ENCODE measurements at regions not wholly inside any gene's neighbourhood (a gene's known extent, or its start where the extent isn't known, plus 50 kb on each side); places are given as distances from the start of the nearest gene placed in this dataset.

DNA sequence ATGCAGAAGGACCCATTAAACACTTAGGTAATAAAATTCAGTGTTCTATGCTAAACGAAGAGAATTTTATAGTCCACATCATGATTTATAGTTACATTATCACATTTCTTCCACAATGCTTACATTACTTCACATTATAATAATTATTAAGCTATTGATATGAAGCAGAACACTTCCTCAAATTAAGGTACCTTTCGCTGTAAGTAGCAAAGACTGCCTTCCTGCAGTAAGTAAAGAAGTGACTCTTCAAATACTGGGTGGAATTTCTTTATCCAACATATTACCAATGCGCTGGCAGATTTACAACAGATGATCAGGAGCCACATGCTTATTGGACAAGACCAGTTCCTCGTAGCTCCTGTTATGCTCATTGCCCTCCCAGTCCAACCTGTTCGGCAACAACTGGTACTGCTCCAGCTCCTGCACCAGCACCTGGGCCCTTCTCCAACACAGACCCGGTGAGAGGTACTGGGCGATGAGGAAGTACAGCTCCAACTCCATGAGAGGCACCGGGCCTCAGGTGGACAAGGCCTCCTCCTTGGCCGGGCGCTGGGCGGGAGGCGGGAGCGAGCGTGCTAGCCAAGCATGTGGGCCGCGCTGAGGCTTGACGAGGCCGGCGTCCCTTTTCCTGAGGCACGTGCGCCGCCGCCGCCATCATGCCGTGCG lies 210.7 kb upstream of the ATP2B1 start:
- no peak for DNase-seq (ENCODE audit: low read depth in 4 of 4, low spot score in 3 of 4)

DNA sequence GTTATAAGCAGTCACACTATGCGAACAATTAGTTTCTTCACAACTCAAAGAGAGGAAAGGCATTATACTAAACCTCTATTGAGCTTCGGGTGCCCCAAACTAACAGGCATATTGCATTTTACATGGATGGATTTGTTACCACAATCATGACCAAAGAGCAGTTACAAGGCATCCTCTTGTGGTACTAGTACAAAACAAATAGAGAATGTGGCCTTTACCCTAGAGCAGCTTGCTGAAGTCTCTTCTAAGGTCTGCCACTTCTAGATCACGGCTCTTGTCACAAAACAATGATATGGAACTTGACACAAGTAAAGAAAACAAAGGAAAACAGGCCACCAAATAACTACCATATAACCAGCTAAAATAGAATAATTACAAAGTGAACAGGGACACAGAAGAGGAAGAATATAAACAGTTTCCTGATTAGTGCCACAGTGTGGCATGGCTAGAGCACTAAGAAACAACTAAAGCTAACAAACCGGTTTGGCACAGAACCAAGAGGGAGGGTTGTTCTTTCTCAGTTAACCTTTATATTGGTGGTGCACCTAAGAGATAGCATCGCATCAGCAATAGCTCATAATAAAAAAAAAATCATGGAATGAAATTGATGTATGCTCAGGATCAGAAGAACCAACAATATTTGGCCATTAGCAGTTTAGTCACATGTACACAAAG lies 209.7 kb upstream of the ATP2B1 start:
- DNase-seq (ENCODE audit: low read depth in 4 of 4, low spot score in 3 of 4): no peak

DNA sequence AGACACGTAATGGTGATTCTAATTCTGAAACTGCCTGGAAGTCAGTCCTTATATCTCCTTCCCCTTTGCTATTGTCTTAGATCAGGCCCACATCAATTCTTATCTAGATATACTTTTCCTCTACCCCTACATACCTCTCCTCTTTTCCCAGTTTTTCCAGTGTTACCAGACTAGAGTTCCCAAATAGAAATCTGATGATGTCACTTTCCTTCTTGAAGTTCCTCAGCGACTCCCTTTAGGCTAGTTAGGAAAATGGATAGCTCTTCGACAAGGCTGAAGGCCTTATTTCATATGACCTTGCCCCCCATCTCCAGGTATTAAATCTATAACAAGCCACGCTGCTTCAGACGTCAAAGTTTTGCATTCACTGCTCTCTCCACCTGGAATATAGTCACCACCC lies 201.1 kb upstream of the ATP2B1 start:
- DNase-seq (ENCODE audit: low read depth in 4 of 4, low spot score in 3 of 4): no peak

DNA sequence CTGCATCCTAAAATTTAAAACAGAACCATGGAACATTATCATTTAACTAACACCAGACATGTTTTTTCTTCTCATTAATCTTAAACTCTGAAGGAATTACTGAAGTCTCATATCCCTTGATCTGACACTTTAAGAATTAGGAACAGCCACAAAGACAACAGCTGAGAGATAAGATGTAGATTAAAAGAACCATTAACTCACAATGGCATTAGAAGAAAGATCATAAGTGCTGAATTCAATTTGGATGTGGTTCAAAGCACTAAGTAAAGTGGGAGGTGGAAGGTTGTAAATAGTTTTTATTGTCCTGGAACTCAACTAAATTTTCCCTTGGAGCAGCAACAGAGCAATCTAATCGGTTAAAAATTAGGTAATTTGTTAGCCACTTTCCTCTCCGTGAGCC lies 199.0 kb upstream of the ATP2B1 start:
- DNase-seq (ENCODE audit: low read depth in 4 of 4, low spot score in 3 of 4): no peak

DNA sequence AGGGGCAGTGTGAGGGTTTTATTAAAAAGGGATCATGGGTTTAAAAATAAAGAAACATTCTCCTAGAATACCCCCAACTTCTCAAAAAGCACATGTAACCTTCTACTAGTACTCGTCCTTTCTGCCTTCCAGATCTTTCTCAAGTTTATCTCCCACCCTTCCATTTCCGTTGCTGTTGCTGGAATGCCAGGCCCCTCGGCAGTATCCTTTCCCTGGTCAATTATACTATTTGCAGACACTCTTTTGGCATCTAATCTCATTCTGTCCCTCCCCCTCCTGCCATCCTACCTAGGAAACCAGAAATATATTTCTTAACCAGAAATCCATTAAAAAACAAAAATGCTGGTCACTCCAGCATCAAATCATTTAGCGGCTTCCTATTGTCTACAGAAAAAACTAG lies 198.2 kb upstream of the ATP2B1 start:
- DNase-seq (ENCODE audit: low read depth in 4 of 4, low spot score in 3 of 4): no peak

DNA sequence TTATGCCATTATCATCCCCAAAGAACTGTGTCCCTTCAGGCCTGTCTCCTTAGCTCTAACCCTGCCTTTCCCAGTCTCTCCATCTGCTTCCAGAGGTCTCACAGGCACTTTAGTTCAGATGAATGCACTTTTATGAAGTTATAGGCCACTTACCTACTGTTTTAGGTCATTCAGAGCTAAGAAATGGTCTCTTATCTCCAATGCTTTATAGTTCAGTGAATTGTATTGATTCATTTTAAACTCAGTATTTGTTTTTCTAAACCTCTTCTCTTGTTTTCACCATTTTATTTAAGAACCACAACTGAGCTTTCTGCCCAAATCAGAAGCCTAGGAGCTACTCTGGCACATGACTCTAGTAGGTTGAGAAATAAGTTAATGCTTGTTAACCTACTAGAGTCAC lies 197.5 kb upstream of the ATP2B1 start:
- no peak for DNase-seq (ENCODE audit: low read depth in 4 of 4, low spot score in 3 of 4)

DNA sequence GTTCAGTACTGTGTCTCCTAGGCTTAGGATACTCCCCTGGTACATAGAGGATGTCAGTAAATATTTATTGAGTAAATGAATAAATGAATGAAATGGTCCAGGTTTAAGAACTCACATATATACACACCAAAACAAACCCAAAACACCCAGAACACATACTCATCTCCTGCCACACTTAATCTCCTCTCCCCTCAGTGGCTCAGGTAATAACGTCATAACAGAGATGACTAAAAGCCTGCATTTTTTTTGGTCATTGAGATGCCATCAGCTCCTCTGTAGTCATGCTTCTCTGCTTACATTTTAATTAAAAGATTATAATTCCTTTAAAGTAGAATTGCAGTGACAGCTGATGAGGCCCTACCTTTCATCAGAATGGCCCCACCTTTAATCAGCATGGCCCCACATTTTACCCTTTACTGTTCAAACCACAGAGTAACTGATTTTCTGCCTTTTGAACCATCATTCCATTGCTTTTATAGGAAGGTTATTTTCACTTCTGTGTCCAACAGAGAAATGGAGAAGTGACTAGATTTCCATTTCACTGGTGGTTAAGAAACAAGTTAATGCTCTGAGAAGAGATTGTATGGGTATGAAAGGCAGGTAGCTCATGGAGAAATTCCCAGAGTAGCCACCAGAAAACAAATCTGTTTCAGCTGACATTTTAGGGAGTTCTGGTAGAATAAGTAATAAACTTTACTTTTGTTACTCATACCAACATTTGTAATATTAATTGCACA lies 193.4 kb upstream of the ATP2B1 start:
- DNase-seq (ENCODE audit: low read depth in 4 of 4, low spot score in 3 of 4): no peak

DNA sequence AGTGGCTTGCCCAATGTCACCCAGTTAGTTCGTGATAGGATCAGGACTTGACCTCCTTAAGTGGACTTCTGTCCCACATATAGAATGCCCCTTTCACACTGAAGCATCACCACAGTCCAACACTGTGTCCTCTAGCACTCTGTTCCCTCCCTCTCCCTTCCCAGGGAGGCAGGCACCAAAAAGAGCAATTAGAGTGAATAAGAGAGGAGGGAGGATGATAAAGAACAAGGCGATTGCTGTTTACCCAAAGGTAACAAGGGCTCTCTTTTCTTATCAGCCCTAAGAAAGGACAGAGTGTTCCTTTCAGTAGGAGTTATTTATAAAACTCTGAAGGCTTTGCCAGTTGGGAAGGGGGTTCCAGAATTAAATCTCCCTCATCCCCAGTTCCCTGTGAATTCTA lies 192.7 kb upstream of the ATP2B1 start:
- DNase-seq (ENCODE audit: low read depth in 4 of 4, low spot score in 3 of 4): no peak

DNA sequence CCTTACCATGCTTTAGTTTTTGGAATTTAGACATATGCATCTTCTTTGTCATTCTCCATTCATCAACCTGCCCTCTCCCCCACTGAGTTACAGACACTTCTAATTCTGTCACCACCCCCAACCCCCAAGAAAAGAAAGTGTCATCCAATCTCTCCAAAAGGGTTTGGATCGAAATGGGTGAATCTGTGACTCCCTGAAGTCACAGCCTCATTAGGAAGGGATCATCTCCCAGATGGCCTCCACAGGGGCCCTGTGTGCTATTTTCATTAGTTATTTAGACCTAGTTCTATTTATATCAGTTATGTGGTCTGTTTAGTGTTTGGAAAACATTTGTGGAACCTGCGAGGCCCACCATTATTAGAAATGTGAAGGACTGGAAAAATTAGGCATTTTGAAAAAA lies 191.0 kb upstream of the ATP2B1 start:
- DNase-seq (ENCODE audit: low read depth in 4 of 4, low spot score in 3 of 4): no peak

DNA sequence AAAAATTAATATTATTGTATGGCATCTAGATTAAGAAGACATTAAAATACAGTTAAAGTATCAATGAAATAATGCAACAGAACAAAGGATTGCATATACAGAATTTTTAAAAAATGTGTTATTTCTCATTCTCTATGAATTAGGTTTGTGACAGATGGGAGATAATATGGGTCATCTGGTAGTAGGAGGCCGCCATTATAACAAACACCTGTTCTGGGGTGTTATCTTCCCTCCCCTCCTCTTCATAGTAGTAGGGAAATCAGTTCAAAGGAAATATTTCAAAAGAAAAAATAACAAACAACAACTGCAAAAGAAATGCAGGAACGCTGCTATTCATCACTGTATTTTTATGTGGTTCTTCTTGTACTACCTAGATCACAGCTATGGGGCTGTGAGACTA lies 187.0 kb upstream of the ATP2B1 start:
- DNase-seq (ENCODE audit: low read depth in 4 of 4, low spot score in 3 of 4): no peak

DNA sequence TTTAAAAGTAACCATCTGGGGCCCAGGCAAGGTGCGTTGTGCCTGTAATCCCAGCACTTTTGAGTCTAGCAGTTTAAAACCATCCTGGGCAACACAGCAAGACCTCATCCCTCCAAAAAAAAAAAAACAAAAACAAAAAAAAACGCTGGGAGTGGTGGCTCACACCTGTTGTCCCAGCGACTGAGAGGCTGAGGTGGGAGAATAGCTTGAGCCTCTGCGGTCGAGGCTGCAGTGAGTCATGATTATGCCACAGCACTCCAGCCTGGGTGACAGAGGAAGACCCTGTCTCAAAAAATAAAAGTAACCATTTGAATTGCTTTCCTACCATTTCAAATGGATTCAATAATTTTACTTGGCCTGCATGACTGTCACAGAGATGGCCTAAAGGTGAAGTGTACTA lies 186.5 kb upstream of the ATP2B1 start:
- no peak for DNase-seq (ENCODE audit: low read depth in 4 of 4, low spot score in 3 of 4)

DNA sequence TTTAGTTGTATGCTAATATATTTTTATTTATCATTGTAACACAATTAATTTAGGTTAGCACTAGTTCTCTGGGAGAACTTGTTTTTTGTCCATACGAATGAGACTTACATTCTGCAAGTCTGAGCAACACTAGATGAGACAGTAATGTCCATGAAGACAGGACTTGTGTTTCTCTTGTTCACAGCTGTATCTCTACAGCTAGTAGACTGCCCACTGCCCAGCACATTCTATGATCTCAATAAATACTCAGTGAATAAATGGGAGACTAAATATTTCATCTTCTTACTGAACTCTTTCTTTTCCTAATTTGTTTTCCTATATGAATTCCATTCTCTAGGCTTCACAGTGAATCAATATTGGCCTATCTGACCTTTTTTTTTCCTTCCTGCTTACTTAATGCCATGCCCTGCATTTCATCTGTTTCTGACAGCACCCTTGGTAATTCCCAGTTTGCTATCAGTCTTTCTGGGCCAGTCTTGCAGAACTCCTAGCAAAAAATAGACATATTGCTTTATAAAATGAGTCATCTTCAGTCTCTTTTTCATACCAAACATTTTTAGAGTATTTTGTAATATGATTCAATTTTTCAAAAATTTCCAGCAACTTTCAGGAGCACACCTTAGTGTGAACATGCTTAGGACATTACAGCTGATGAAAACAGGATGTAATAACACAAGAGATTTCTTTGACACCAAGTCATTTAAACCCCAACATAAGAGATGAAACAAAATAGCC lies 185.5 kb upstream of the ATP2B1 start:
- DNase-seq (ENCODE audit: low read depth in 4 of 4, low spot score in 3 of 4): no peak

DNA sequence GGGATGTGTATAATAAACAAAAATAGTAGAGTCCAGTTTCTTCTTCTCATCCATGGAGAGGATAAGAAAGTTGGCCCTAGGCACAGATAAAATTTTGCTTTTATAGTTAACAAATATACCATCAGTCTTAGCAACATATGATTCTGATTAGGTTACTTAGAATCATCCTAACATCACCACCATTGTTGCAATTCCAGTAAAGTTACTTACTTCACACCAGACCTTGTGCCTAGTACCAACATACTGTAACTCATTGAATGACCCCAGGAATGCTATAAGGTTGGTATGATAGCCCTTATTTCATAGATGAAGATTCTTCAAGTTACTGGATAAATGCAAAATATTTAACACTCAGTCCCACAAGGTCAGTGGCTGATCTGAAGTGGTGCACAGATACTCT lies 183.8 kb upstream of the ATP2B1 start:
- no peak for DNase-seq (ENCODE audit: low read depth in 4 of 4, low spot score in 3 of 4)

DNA sequence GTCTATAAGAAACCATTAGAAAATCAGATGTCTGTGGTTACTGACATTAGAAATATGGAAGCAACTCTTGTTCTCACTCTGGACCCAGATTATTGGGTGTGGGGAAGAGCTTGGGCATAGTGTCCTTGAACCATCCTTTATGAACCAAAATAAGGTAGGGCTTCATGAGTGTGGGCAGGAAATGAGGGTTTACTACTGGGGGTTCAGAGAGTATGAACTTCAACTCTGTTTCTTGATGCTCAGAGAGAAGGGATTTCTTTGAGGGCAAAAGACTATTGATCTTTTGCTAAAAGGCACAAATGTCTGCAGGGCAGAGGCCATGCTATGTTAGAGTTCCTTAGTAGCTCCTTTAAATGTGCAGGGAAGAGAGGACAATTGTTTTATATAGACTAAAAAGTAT lies 183.3 kb upstream of the ATP2B1 start:
- DNase-seq (ENCODE audit: low read depth in 4 of 4, low spot score in 3 of 4): no peak

DNA sequence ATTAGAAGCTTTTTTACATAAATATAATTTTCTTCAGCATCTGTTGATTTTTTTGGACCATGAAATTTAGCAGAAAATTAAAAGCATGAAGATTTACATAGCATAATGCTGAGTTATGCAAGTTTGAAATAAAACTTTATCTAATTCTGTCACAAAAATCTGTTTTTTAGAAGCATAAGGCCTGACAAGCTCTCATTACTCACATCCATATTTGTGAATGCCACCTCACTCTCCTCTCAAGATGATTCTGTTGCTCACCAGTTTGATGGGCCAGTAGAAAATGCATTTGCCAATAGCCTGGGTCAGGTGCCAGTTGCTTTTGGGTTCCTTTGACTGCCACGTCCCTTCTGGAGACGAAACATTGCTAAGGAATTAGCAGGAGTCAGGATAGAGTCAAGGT lies 181.5 kb upstream of the ATP2B1 start:
- no peak for DNase-seq (ENCODE audit: low read depth in 4 of 4, low spot score in 3 of 4)

DNA sequence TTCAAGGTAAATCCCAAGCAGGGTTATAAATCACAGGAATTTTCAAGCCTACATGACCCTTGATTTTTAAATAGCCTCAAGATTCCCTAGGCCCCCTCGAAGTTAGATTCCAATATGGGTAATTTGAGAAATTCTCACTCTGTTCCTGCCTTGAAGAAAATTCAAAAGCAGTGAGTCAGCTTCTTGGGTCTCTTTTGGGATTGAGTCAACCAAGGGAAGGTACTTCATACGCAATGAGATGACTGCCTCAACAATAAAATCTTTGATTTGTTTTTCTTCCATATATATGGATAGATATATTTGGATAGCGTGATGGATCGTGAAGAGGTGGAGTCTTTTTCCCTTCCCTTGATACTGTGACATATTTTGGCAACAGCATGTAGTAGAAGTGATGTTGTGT lies 180.4 kb upstream of the ATP2B1 start:
- DNase-seq (ENCODE audit: low read depth in 4 of 4, low spot score in 3 of 4): no peak

DNA sequence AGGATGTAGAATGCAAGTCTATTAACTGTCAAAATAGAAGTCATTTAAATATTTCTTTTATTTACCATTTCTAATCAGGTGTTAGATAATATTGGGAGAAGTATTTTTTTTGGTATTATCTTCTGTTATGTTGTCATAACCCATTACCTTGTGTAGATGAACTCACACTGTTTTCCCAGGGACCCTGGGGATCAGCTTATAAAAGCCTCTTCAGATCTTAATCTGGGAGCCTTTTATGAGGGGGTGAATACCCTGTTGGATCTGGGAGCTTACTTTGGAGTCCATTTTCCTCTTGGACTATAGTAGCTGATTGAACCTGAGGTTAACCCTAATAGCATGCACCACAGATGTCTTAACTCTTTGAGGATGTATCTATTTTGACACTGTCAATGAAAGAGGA lies 176.3 kb upstream of the ATP2B1 start:
- no peak for DNase-seq (ENCODE audit: low read depth in 4 of 4, low spot score in 3 of 4)

DNA sequence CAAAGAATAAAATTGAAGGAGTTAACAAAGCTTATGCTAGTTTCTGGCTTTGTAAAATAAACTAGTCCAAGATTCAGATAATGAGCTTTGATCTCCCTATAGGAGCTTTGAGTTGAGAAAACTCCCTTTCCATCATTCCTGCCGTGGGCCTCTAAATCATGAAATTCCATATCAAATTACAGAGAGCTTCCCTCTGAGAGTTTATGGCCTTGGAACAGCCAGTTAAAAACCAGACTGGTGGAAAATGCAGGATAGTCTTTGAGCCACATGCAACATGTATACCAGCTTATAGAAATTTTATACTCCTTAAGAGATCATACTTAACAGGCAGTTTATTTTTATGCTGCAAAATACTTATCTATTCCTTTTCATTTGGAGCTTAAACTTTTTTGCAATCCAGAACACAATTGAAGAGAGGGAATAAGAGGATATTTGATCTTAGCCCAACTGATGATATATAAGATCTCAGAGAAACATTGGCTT lies 175.8 kb upstream of the ATP2B1 start:
- no peak for DNase-seq (ENCODE audit: low read depth in 4 of 4, low spot score in 3 of 4)

DNA sequence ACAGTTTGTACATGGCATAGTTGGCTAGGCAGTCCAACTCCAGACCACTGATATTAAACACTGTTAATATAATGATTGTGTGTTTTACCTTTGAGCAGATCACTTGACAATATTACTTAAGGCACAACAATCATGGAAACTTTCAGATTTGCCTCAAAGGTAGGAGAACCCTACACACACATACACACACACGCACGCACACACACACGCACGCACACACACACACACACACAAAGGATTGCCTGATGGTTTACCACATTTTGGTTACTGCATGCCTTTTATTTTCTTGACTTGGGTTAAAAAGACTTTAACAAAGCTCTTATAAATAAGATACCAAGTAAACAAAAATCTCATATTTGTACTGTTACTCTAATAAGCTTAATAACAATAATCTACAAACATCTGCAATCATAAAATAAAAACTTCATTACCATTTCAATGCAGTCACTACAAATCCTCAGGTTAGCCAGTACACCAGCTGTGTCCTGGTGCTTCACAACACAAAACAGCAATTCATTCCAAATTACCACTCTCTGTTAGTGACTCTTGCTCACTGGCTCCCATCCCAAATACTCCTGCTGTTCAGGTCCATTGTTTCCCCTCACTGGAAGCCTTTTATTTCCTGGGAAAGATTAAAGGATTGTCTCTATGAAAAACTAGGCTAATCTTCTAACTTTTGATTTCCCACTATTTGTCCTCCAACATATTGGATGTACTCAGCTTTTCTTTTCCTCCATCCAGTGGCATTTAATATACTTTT lies 175.2 kb upstream of the ATP2B1 start:
- no peak for DNase-seq (ENCODE audit: low read depth in 4 of 4, low spot score in 3 of 4)

DNA sequence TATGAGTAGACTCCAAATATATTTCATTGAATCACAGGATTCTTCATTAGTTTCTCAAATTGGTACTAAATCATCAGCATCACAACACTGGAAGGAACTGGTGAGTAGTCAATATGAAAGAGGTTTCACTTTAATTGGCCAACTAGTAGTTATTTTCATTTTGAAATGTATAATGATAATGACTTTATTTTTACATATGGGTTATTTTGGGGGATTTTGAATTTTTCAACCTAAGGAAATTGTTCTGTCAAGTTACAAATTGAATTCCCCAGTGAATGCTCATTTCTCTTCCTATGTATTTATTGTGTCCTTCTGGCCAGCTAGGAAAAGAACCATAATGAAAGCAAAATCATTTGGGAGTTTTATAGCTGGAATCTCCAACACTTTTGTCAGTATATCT lies 174.2 kb upstream of the ATP2B1 start:
- DNase-seq (ENCODE audit: low read depth in 4 of 4, low spot score in 3 of 4): no peak

DNA sequence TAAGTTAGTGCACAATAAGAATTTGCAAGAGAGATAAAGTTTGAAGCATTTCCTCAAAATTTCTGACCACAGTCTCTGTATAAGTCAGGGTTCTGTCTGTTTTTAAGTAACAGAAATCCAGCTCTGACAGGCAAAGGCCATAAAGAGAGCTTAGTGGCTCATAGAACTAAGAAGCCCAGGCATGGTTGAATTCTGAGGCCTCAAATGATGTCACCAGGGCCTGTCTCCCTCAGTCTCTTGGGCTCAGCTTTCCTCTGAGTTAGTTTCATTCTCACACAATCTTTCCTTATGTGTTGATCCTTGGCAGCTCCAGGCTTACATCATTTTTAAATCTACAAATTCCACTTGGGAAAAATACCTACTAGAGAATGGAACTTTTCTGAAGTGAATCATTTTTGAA lies 173.4 kb upstream of the ATP2B1 start:
- DNase-seq (ENCODE audit: low read depth in 4 of 4, low spot score in 3 of 4): no peak
